COLO668 (cell line): ENCODE measurements at regions not wholly inside any gene's neighbourhood (a gene's known extent, or its start where the extent isn't known, plus 50 kb on each side); places are given as distances from the start of the nearest gene placed in this dataset.
"Not testable (repeated sequence)": the region's sequence is repeated elsewhere in the genome, so short reads cannot be mapped to it uniquely, and the experiment has no call there.

Experiments used
- DNase-seq: peaks from one replicate; lab custom pipeline; 2025; ENCODE audit not compliant: unreplicated experiment; lab: John Stamatoyannopoulos, UW

DNA sequence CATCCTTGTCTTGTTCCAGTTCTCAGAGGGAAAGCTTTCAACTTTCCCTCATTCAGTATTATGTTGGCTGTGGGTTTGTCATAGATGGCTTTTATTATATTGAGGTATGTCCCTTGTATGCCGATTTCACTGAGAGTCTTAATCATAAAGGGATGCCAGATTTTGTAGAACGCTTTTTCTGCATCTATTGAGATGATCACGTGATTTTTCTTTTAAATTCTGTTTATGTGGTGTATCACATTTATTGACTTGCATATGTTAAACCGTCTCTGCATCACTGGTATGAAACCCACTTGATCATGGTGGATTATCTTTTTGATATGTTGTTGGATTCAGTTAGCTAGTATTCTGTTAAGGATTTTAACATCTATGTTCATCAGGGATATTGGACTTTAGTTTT is 313.7 kb upstream of the AMOT start:
- DNase-seq = not testable (repeated sequence)

GRCh38 chrX:113136836-113137235 is 296.2 kb upstream of the AMOT start:
- no peak for DNase-seq

DNA sequence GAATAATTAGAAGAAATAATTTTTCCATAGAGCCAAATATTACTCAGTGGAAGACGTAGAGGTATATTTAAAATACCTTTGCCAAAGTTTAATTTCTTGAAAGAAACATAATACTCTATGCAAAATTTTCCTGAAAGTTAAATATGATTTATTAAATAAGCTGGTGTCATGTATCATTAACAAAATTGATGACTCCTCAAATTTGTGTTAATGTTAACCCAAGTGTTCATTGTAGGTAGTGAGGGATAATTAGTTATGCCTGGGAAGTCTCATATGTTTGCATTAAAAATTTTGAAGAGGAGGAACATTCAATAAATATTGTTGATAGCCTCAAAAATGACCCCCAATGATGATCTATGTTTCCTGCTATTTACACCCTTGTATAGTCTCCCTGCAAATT is 292.7 kb upstream of the AMOT start:
- no peak for DNase-seq

GRCh38 chrX:113124693-113125092 is 284.1 kb upstream of the AMOT start:
- no peak for DNase-seq

GRCh38 chrX:113075521-113075920 is 234.9 kb upstream of the AMOT start:
- no peak for DNase-seq

- DNase-seq = no peak
Observed at GRCh38 chrX:113059714-113060113, 219.1 kb upstream of the AMOT start.

- DNase-seq = no peak
Observed at GRCh38 chrX:113058634-113059033, 218.0 kb upstream of the AMOT start.

DNA sequence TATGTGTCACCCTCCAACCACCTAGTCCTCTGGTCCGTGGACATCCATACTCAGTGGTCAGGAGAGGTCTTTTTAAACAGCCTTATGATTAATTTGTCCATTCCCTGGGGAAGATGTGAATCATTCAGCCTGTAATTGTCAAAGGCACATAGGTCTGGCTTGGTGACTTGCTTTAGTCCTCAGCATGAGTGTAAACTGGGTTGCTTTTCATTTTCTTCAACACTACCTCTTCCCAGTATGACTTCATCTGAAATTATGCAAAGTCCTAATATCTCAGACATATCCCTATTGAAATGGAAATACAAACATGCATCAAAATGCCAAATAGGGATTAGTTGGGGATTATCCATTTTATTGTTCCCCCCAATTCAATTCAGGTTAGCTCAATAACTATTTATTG is 208.3 kb upstream of the AMOT start:
- no peak for DNase-seq

DNA sequence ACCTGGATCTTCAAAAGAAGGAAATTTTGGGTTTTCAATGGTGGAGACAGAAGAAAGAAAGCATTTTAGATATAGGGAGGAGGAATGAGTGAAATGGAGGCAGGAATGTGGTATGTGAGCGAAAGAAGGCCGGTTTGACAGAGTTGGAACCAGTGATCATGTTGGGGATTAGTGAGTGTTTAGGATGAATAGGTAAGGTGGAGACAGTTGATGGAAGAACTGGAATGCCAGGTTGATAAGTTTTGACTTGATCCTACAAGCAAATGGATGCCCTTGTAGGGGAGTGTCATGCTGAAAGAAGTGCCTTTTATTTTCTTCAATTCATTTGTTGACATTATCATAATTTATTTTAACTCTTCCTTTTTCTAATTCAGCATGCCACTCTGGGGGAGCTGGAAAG is 207.8 kb upstream of the AMOT start:
- no peak for DNase-seq

DNA sequence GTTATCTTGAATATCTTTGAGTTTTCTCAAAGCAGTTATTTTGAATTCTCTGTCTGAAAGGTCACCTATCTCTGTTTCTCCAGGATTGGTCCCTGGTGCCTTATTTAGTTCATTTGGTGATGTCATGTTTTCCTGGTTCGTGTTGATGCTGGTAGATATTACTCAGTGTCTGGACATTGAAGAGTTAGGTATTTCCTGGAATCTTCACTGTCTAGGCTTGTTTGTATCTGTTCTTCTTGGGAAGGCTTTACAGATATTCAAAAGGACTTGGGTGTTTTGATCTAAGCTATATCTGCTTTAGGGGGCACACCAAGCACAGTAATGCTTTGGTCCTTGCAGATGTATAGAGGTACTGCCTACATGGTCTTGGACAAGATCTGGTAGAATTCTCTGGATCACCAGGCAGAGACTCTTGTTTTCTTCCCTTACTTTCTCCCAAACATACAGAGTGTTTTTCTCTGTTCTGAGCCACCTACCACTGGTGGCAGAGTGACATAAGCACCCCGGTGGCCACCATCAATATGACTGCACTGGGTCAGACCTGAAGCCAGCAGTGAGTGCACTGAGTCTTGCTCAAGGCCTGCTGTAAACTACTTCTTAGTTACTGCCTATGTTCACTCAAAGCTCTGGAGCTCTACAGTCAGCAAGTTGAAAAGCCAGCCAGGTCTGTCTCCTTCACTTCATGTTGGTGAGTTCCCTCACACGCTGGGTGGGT is 193.5 kb upstream of the AMOT start:
- no peak for DNase-seq

GRCh38 chrX:113019958-113020357 is 179.3 kb upstream of the AMOT start:
- DNase-seq = no peak

DNA sequence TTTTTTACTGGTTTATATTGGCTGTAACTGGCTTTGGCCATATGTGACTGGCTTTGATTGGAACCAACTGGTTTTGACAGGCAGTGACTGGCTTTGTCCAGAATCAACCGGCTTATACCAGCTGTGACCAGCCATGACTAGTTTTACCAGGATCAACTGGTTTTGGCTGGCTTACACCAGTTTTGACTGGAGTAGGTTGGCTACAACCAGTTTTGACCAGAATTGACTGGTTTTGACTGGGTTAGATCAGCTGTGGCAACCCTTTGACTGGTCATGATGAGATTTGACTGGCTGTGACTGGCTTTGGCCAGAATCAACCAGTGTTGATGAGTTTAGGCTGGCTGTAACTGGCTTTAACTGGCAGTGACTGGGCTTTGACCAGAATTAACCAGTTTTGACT is 169.2 kb upstream of the AMOT start:
- no peak for DNase-seq

GRCh38 chrX:113009029-113009428 is 168.4 kb upstream of the AMOT start:
- no peak for DNase-seq

DNA sequence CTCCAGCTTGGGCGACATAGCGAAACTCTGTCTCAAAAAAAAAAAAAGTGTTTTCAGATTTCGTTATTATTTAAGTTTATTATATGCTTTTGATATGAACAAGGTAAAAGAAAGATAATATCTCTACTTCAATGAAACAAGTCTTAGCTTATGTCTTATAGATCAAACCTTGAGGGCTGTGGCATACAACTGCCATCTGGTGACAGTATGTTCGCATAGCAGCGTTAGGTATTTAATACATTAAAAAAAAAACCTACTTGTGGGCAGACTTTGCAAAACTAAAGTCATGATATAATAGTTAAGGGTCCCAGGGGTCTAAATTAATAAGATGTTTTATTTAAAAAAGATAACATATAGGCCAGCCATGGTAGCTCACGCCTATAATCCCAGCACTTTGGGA is 161.2 kb upstream of the AMOT start:
- no peak for DNase-seq

DNA sequence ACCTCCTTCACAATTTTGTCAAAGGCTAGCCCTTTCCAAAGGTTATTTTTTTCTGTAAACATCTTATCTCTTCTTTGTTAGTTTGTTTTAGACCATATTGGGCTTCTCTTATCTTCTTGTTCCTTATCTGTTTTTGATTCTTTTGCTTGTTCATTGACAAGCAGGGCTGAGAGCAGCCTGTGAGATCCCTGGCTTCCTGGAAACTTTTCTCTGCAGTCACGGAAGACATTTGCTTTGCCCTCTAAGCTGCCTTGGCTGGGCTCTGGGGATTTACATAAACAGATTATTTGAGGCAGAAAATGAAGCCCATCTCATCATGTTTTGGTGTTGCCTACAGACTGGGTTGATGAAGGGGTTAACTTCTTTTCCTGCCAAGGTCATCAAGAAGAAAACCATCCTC is 157.4 kb upstream of the AMOT start:
- no peak for DNase-seq

GRCh38 chrX:112991801-112992200 is 151.2 kb upstream of the AMOT start:
- DNase-seq = no peak

- DNase-seq = no peak
Observed at GRCh38 chrX:112979879-112980278, 139.2 kb upstream of the AMOT start.

DNA sequence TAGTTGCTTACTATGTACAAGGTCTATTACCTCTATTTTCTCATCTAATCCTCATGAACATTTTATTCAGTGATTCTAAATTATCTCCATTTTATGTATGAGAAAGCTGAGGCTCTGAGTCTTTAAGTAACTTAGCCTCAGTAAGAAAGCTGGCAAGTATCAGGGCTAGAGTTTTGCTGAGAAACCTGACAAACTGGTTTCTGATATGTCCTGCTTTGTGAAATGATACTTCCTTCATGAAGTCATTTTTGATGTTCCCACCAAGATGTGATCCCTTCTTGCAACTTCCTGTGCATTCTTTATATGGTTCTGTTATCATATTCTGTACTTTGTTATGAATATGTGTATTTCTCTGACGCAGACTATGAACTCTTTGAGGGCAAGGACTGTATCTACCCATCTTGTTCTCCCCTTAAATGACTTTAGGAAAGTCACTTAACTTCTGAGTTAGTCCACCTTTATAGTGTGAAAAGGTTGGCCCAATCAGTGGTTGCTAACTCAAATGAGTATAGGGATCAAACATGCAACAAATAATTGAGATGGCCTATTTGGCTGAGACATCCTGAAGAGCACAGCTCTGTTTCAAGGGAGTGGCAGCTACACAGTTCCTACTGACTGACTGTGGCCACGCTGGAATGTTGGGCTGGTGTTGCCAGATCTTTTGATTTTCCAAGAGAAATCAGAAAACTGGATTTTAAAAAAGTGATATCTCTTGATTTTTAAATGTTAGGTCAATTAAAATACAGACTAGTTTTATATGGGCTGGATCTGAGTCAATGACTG is 127.9 kb upstream of the AMOT start:
- DNase-seq = no peak

GRCh38 chrX:112967903-112968302 is 127.3 kb upstream of the AMOT start:
- DNase-seq = no peak

- no peak for DNase-seq
Observed at GRCh38 chrX:112967341-112967740, 126.7 kb upstream of the AMOT start.

DNA sequence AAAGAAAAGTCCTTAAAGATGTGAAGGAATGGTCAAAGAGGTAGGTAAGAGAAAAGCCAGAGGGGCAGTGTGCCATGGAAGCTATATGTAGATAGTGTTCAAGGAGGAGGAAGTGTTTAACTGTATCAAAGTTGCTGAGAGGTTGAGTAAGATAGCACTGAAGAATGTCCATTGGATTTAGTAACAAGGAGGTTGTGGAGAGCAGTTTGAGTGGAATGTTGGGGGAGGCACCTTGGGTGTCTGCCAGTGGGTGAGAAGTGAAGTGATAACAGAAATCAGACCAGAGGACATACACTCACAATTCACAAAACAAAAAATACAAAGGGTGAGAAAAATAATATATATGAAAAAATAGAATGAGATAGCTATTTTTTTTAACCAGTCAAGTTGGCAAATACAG is 121.3 kb upstream of the AMOT start:
- no peak for DNase-seq

- no peak for DNase-seq
Observed at GRCh38 chrX:112947981-112948615, 107.5 kb upstream of the AMOT start.
